Posterior cingulate gyrus (tissue), 11 donors: ENCODE measurements at regions not wholly inside any gene's neighbourhood (a gene's known extent, or its start where the extent isn't known, plus 50 kb on each side); places are given as distances from the start of the nearest gene placed in this dataset.
"Not testable (repeated sequence)": the region's sequence is repeated elsewhere in the genome, so short reads cannot be mapped to it uniquely, and the experiment has no call there.

ENCODE experiments used
- DNase-seq, 10 donors: peaks; one replicate each; pipeline versions ENCODE4 v3.0.0 to v3.0.0-alpha.2; 2020 to 2021; ENCODE audit warnings: mixed read lengths in 3 of 10
- intact Hi-C: fragments of 100-400 bp; cut with DNase I; formaldehyde crosslinking; loops from one replicate; pipeline ENCODE4 v1.15.1; 2023

- intact Hi-C loops = no loop called here
- peak in 1 of 10 donors; percentile 42 for DNase-seq
These were observed 69.2 kb upstream of the SHANK2 start for GRCh38 chr11:71321433-71322191.

- DNase-seq = no peak
- intact Hi-C loops = no loop called here
These were observed 64.3 kb upstream of the SHANK2 start for GRCh38 chr11:71316701-71317100.

GRCh38 chr11:71312616-71313015 lies 60.2 kb upstream of the SHANK2 start:
- DNase-seq, intact Hi-C loops: not testable (repeated sequence)

GRCh38 chr11:71311928-71312510 lies 59.6 kb upstream of the SHANK2 start:
- DNase-seq = peak in 1 of 10 donors; percentile 69

GRCh38 chr11:71311176-71311925 lies 59.0 kb upstream of the SHANK2 start:
- peak in 1 of 10 donors; percentile 75 for DNase-seq
- intact Hi-C loops = no loop called here

More at GRCh38 chr11:71311928-71312510, 59.6 kb upstream of the SHANK2 start:
- intact Hi-C loops = no loop called here

GRCh38 chr11:71310184-71310583 lies 57.8 kb upstream of the SHANK2 start:
- no peak for DNase-seq
- intact Hi-C loops = no loop called here

- intact Hi-C loops = no loop called here
- no peak for DNase-seq
These were observed 57.2 kb upstream of the SHANK2 start for GRCh38 chr11:71309611-71310010.

- intact Hi-C loops = no loop called here
These were observed 56.8 kb upstream of the SHANK2 start for GRCh38 chr11:71309181-71309580.

GRCh38 chr11:71307811-71308645 lies 55.7 kb upstream of the SHANK2 start:
- intact Hi-C loops = no loop called here
- DNase-seq = no peak

More at GRCh38 chr11:71309181-71309580, 56.8 kb upstream of the SHANK2 start:
- DNase-seq = no peak

- intact Hi-C loops = no loop called here
- peak in 1 of 10 donors; percentile 54 for DNase-seq
These were observed 53.2 kb upstream of the SHANK2 start for GRCh38 chr11:71305451-71306125.

- intact Hi-C loops = no loop called here
- DNase-seq = peak in 1 of 10 donors; percentile 33
These were observed 52.7 kb upstream of the SHANK2 start for GRCh38 chr11:71305041-71305440.

GRCh38 chr11:71304491-71304890 lies 52.1 kb upstream of the SHANK2 start:
- no peak for DNase-seq

GRCh38 chr11:71304045-71304444 lies 51.7 kb upstream of the SHANK2 start:
- intact Hi-C loops = no loop called here
- DNase-seq = no peak

More at GRCh38 chr11:71304491-71304890, 52.1 kb upstream of the SHANK2 start:
- intact Hi-C loops = no loop called here

- DNase-seq = peak in 1 of 10 donors; percentile 21
- intact Hi-C loops = no loop called here
These were observed 50.5 kb upstream of the SHANK2 start for GRCh38 chr11:71302911-71303310.

GRCh38 chr11:71302534-71302909 lies 50.1 kb upstream of the SHANK2 start:
- intact Hi-C loops = no loop called here
- no peak for DNase-seq
